Uterus (tissue), 2 donors: ENCODE measurements at regions not wholly inside any gene's neighbourhood (a gene's known extent, or its start where the extent isn't known, plus 50 kb on each side); places are given as distances from the start of the nearest gene placed in this dataset.

Source experiments
- CTCF ChIP-seq, 4 experiments: fragments of 200-600 bp in 2 of 4; fragments of 450-650 bp in 2 of 4; sonication (generic) in 2 of 4; IDR thresholded peaks; one replicate each; pipeline ENCODE4 v1.5.1; 2016 to 2019; ENCODE audit warnings: antibody characterized with exemption in 4 of 4, mild to moderate bottlenecking in 2 of 4, moderate library complexity in 1 of 4
- POLR2A ChIP-seq, 2 donors: fragments of 450-650 bp; IDR thresholded peaks; one replicate each; pipeline ENCODE4 v1.6.1; 2016; ENCODE audit warnings: antibody characterized with exemption in 2 of 2, mild to moderate bottlenecking in 1 of 2, moderate library complexity in 1 of 2

GRCh38 chr3:193938613-193939012, 197.3 kb upstream of the HES1 start:
- no peak for TF ChIP-seq CTCF (IDR thresholded peaks at IDR 0.05)
- TF ChIP-seq POLR2A (IDR thresholded peaks at IDR 0.05), result no peak
